Lower leg skin (tissue), 3 donors: ENCODE measurements at regions not wholly inside any gene's neighbourhood (a gene's known extent, or its start where the extent isn't known, plus 50 kb on each side); places are given as distances from the start of the nearest gene placed in this dataset.

Experiments
- CTCF ChIP-seq, 3 donors: fragments of 450-650 bp; IDR thresholded peaks; one replicate each; pipeline ENCODE4 v1.5.1; 2016; ENCODE audit warnings: antibody characterized with exemption in 3 of 3, mild to moderate bottlenecking in 3 of 3, moderate library complexity in 2 of 3
- POLR2A ChIP-seq, 2 donors: fragments of 450-650 bp; IDR thresholded peaks; one replicate each; pipeline ENCODE4 v1.6.1; 2016 to 2017; ENCODE audit warnings: antibody characterized with exemption in 2 of 2, mild to moderate bottlenecking in 1 of 2, moderate library complexity in 1 of 2

GRCh38 chr22:49704345-49705215 lies 123.1 kb downstream of the BRD1 start:
- TF ChIP-seq CTCF (IDR thresholded peaks at IDR 0.05) (no peak), POLR2A (IDR thresholded peaks at IDR 0.05) (no peak)
